Activated T-cell treated with anti-CD3 and anti-CD28 coated beads for 24 hours (primary cell): ENCODE measurements at regions not wholly inside any gene's neighbourhood (a gene's known extent, or its start where the extent isn't known, plus 50 kb on each side); places are given as distances from the start of the nearest gene placed in this dataset.
"Not testable (repeated sequence)": the region's sequence is repeated elsewhere in the genome, so short reads cannot be mapped to it uniquely, and the experiment has no call there.

Experiments
- DNase-seq: peaks from one replicate; pipeline ENCODE4 v3.0.0-alpha.2; 2020; ENCODE audit warnings: low read depth

DNA sequence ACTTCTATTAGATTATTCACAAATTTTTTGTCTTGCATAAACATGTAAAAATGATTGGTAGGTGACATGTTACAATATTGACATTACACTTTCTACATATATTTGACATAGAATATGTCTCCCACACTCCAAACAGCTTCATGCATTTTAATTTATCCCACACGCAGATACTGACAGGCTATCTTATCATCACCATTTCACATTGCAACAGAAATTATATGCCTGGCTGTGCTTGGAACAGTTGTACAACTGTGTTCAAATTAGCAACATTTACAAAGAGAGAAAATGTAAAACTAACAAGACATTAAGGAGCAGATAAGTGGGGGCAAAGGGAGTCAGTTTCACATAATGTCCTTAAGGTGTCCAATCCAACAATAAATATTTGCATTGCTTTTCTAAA is 1208.5 kb downstream of the NSUN3 start:
- DNase-seq: no peak

GRCh38 chr3:95272166-95272565 is 1209.3 kb downstream of the NSUN3 start:
- DNase-seq: no peak

DNA sequence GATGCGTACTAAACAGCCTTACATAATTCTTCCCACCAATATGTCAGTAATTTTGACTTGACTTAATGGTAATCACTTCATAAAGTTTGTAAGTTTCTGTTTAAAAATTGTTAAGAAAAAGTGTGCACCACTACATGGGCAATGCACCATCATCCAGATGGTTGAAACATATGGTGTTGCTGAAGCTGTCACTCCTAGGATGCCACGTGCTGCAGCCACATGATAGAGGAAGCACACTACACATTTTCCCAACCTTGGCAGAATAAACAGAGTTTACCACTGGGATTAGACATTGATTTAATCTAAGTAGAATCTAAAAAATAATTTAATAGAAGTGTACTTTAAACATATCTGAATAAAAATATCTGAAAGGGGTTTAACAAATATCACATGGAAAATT is 1209.9 kb downstream of the NSUN3 start:
- DNase-seq: no peak

DNA sequence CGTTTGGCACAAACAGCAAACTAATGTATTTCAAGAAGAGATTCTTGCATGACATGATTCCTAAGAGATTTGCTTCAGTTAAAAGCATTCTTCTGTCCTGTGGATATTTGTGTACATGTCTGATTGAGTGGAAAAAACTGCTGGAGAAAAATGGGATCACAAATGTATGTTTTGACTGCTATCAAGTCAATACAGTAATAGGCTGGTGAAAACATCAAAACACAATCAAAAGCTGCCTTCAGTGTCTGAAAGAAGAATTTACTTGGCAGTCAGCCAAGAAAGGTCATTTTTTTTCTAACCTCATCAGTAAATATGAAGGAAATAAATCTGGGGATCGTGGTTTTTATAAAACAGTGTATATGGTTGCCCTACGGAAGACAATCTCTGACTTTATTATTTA is 1214.8 kb downstream of the NSUN3 start:
- DNase-seq: no peak

GRCh38 chr3:95280711-95281352 is 1218.0 kb downstream of the NSUN3 start:
- DNase-seq: no peak

DNA sequence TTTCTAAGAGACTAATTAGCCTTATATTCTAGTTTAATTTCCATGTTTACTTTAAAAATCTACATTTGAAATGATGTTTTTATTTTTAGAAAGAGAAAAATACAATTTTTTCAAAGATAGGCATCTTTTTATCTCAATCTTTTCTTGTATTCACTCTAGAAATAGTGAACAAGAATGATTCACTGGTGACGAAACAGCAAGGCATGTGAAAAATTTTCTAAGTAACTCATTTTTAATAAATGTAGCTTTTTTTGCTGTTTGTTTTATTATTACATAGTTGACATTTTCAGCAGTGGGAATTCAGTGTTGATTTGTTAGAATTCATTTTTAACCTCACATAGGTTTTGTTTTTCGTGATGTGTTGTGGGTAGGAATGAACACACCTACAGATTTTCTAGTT is 1226.4 kb downstream of the NSUN3 start:
- DNase-seq: no peak

GRCh38 chr3:95297581-95297980 is 1234.7 kb downstream of the NSUN3 start:
- no peak for DNase-seq

- no peak for DNase-seq
Measured at GRCh38 chr3:95302044-95302443, 1239.2 kb downstream of the NSUN3 start.

DNA sequence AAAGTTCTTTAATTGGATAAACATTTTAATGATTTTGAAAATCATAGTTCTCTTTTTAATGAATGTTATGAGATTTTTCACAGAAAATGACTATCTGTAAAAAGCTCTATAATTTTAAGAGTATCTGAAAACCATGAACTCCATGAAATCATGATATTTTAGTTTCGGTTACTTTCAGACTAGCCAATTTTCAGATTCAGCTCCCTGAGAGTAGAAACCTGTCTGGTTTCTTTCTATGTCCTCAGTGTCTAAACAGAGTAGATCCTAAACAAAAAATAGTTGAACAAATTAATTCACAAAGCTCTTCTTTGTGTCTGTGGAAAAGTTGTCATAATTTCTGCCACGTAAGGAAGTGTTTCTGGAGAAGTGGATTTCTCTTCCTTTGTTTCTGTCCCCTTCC is 1247.7 kb downstream of the NSUN3 start:
- DNase-seq: no peak

- DNase-seq: no peak
Measured at GRCh38 chr3:95311272-95311671, 1248.4 kb downstream of the NSUN3 start.

- no peak for DNase-seq
Measured at GRCh38 chr3:95312650-95313049, 1249.8 kb downstream of the NSUN3 start.

GRCh38 chr3:95319921-95320494 is 1257.1 kb downstream of the NSUN3 start:
- DNase-seq: no peak

GRCh38 chr3:95327478-95327877 is 1264.6 kb downstream of the NSUN3 start:
- DNase-seq: no peak

- no peak for DNase-seq
Measured at GRCh38 chr3:95333826-95334225, 1271.0 kb downstream of the NSUN3 start.

- no peak for DNase-seq
Measured at GRCh38 chr3:95334461-95334860, 1271.6 kb downstream of the NSUN3 start.

GRCh38 chr3:95335517-95335916 is 1272.7 kb downstream of the NSUN3 start:
- DNase-seq: no peak

- DNase-seq: no peak
Measured at GRCh38 chr3:95338446-95338845, 1275.6 kb downstream of the NSUN3 start.

DNA sequence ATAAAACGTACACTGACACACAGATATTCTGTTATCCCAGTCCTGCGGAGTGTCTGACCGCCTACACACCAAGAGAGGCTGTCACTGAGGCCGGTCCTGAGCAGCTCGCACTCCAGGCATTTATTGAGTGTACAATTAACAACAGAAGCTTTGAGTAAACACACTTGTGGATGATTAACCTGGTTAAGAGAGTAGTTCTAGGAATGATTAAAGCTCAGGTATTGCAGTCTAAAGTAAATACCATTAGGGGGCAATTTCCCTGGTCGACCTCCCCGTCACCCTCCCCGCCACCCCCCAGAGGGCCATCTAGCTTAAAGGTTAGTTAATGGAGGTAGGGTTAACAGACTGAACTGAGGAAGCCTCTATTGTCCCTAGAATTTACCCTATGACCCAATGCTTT is 1278.5 kb downstream of the NSUN3 start:
- no peak for DNase-seq

- no peak for DNase-seq
Measured at GRCh38 chr3:95343228-95343627, 1280.4 kb downstream of the NSUN3 start.

DNA sequence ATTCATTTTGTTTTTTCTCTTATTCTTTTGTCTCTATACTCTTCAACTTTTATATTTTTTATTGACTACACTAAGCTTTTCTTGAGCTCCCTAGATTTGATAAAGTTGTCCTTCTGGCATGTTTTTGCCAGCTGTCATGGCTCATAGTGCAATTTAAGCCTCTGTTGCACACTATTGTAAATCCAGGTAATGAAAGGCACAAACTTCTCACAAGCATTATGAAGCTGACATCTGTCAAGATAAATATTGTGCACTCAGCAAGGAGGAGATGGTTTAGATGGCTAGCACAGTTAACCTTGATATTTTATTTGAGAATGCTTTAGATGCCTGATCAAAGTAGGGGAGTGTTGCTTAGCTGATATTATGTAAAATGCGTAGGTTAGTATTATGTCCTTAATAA is 1280.9 kb downstream of the NSUN3 start:
- DNase-seq: no peak

DNA sequence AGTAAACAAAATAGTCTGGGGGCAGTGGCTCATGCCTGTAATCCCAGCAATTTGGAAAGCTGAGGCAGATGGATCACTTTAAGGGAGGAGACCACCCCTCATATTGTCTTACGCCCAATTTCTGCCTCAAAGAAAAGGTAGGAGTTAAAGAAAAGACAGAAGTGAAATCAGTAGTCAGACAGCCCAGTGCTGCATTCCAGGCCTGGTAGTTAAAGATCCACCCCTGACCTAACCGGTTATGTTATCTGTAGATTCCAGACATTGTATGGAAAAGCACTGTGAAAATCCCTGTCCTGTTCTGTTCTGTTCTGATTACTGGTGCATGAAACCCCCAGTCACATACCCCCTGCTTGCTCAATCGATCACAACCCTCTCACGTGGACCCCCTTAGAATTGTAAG is 1285.1 kb downstream of the NSUN3 start:
- not testable (repeated sequence) for DNase-seq

GRCh38 chr3:95348879-95349278 is 1286.0 kb downstream of the NSUN3 start:
- no peak for DNase-seq

GRCh38 chr3:95350049-95350448 is 1287.2 kb downstream of the NSUN3 start:
- DNase-seq: no peak

DNA sequence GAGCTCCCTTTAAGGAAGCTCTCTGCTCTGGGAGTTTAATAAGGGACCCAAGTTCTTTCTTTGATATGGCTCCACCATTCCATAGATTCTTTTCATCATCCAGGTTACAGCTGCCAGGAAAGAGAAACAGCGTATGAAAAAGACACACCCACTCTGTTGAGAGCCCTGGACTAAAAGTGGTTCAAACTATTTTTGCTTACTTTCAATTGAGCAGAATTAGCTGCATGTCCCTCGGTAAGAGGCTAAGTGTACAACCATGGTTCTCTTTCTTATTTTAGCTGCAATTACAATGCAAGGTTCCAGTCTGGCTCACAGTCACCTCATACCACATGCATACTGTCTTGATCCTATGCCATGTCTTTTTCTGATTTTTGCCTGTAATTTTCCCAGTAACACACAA is 1288.3 kb downstream of the NSUN3 start:
- no peak for DNase-seq
